ENCODE measurements at regions not wholly inside any gene's neighbourhood (a gene's known extent, or its start where the extent isn't known, plus 50 kb on each side); places are given as distances from the start of the nearest gene placed in this dataset.
"Not testable (repeated sequence)": the region's sequence is repeated elsewhere in the genome, so short reads cannot be mapped to it uniquely, and the experiment has no call there.

DNA sequence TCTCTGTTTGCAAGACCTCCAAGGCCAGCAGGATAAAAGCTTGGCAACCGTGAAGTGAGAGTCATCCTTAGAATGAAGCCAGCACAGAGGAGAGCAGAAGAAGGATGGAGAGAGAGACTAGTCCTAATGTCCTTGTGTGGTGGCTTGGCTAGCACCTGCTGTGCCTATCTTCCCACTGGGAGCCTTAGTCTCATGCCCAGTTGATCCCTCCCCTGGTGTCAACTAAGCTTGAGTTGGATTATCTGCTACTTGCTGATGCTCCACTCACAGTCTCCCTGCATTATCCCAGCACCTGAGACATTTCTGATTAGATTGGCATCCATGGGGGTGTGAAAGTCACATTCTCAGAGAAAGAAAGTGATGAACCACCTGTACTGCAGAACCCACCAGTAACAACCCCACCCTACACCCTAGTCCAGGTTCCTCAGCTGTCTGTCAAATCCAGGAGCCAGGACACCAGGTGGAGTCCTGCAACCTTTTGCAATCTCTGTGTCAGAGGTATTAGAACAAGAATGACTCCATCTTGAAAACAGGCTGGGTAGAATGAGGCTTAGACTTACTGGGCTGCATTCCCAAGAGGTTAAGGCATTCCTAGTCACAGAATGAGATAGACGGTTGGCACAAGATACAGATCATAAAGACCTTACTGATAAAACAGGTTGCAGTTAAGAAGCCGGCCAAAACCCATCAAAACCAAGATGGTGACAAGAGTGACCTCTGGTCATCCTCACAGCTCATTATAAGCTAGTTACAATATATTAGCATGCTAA is 460.2 kb upstream of the C16orf82 start:
- Histone ChIP-seq H3K27me3 (ENCODE audit: control insufficient read depth, insufficient read depth, low read length) (no peaks in the 10 kb centered on the region), H3K36me3 (ENCODE audit: control insufficient read depth, insufficient read depth, low read length) (no peaks in the 10 kb centered on the region), H3K4me3 (ENCODE audit: low read depth, low read length) (no peak overlapping the region)
- TF ChIP-seq, protein P1, sequence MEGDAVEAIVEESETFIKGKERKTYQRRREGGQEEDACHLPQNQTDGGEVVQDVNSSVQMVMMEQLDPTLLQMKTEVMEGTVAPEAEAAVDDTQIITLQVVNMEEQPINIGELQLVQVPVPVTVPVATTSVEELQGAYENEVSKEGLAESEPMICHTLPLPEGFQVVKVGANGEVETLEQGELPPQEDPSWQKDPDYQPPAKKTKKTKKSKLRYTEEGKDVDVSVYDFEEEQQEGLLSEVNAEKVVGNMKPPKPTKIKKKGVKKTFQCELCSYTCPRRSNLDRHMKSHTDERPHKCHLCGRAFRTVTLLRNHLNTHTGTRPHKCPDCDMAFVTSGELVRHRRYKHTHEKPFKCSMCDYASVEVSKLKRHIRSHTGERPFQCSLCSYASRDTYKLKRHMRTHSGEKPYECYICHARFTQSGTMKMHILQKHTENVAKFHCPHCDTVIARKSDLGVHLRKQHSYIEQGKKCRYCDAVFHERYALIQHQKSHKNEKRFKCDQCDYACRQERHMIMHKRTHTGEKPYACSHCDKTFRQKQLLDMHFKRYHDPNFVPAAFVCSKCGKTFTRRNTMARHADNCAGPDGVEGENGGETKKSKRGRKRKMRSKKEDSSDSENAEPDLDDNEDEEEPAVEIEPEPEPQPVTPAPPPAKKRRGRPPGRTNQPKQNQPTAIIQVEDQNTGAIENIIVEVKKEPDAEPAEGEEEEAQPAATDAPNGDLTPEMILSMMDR (IDR thresholded peaks at IDR 0.05; ENCODE audit: insufficient read depth, low read depth, low read length), result no peak
- ChIA-PET CTCF (no interaction called here), POLR2A (no interaction called here)
- DNase-seq (ENCODE audit: low read depth), result no peak

DNA sequence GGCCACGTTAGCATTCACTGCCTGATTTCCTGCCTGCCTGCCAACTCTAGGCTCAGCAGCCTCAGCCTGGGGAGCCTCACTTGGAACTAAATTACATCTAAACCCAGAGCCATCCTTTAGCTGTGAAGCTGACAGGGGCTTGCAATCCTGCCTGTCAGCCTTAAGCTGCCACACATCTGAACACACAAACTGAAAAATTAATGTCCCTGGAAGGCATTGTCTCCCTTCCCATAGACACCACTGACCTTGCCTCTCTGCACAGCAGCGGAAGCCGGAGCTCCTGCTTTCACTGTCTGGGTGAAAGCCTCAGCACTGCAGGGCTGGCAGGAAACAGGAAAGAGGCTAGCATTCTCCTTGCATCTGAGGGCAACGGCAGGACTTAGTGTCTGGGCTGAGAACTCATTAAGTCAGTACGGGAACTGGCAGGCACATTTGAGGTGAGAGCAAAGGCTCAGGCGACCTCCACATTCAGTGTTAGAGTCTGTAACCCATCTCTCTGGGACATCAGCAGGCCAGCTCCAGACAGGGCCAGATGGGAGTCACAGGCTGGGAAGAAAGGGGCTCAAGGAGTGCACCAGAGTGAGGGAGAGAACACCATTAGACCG is 452.4 kb upstream of the C16orf82 start:
- no peak for DNase-seq (ENCODE audit: low read depth)
- Histone ChIP-seq H3K4me3 (ENCODE audit: low read depth, low read length) (no peak overlapping the region), H3K27me3 (ENCODE audit: control insufficient read depth, insufficient read depth, low read length) (no peaks in the 10 kb centered on the region), H3K36me3 (ENCODE audit: control insufficient read depth, insufficient read depth, low read length) (no peaks in the 10 kb centered on the region)
- POLR2A ChIA-PET, result no interaction called here
- CTCF ChIA-PET, result no interaction called here
- TF ChIP-seq, protein P1 (IDR thresholded peaks at IDR 0.05; ENCODE audit: insufficient read depth, low read depth, low read length), result no peak

DNA sequence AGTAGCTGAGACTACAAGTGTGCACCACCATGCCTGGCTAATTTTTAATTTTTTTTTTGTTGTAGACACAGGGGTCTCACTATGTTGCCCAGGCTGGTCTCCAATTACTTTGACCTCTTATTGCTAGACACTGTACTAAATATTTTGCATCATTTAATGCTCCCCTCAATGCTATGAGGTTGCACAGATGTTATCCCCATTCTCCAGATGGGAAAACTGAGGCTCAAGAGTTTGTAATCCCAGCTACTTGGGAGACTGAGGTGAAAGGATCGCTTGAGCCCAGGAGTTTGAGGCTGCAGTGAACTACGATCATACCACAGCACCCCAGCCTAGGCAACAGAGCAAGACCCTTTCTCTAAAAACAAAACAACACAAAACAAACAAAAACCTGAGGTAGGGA is 443.3 kb upstream of the C16orf82 start:
- Histone ChIP-seq H3K27me3 (ENCODE audit: control insufficient read depth, insufficient read depth, low read length) (no peaks in the 10 kb centered on the region), H3K4me3 (ENCODE audit: low read depth, low read length) (no peak overlapping the region), H3K36me3 (ENCODE audit: control insufficient read depth, insufficient read depth, low read length) (no peaks in the 10 kb centered on the region)
- TF ChIP-seq, protein P1 (IDR thresholded peaks at IDR 0.05; ENCODE audit: insufficient read depth, low read depth, low read length), result no peak
- DNase-seq (ENCODE audit: low read depth), result no peak
- ChIA-PET POLR2A (no interaction called here), CTCF (no interaction called here)

DNA sequence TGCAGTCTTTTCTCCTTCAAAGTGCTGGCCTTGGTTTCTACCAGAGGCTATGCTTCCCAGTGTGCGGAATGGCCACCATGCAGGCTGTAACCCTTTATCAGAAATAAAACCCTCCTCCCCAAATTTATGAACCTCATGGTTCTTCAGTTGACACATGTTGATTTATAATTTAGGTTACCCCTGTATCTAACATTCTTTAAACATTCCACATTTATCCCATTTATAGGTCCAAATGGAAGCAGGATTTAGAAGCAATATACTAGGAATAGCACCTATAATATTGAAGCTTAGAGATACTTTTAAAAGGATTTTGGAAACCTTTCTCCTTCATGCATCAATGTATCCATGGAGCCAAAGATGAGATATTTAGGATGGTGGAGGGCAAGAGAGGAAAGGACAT is 438.8 kb upstream of the C16orf82 start:
- POLR2A ChIA-PET, result no interaction called here
- DNase-seq (ENCODE audit: low read depth), result no peak

DNA sequence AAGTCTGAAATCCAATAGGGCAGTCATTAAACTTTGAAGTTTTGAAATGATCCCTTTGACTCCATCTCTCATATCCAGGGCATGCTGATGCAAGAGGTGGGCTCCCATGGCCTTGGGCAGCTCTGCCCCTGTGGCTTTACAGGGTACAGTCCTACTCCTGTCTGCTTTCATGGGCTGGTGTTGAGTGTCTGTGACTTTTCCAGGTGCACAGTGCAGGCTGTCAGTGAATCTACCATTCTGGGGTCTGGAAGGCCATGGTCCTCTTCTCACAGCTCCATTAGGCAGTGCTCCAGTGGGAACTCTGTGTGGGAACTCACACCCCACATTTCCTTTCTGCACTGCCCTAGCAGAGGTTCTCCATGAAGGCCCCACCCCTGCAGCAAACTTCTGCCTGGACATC is 435.4 kb upstream of the C16orf82 start:
- CTCF ChIA-PET; DNase-seq (ENCODE audit: low read depth); H3K27me3 ChIP-seq (ENCODE audit: control insufficient read depth, insufficient read depth, low read length); H3K36me3 ChIP-seq (ENCODE audit: control insufficient read depth, insufficient read depth, low read length); POLR2A ChIA-PET; H3K4me3 ChIP-seq (ENCODE audit: low read depth, low read length): not testable (repeated sequence)

More for the DNA sequence above, 438.8 kb upstream of the C16orf82 start:
- no peaks in the 10 kb centered on the region for H3K36me3 ChIP-seq (ENCODE audit: control insufficient read depth, insufficient read depth, low read length)
- CTCF ChIA-PET, result no interaction called here
- H3K4me3 ChIP-seq (ENCODE audit: low read depth, low read length), result no peak overlapping the region
- TF ChIP-seq, protein P1 (IDR thresholded peaks at IDR 0.05; ENCODE audit: insufficient read depth, low read depth, low read length), result no peak
- H3K27me3 ChIP-seq (ENCODE audit: control insufficient read depth, insufficient read depth, low read length), result no peaks in the 10 kb centered on the region
